GM21529 (cell line): ENCODE measurements at regions not wholly inside any gene's neighbourhood (a gene's known extent, or its start where the extent isn't known, plus 50 kb on each side); places are given as distances from the start of the nearest gene placed in this dataset.
"Not testable (repeated sequence)": the region's sequence is repeated elsewhere in the genome, so short reads cannot be mapped to it uniquely, and the experiment has no call there.

ENCODE experiments used
- ATAC-seq: cut with Tn5 transposase; IDR thresholded peaks from one replicate; pipeline ENCODE4 v1.9.1; 2021; ENCODE audit not compliant: unreplicated experiment

DNA sequence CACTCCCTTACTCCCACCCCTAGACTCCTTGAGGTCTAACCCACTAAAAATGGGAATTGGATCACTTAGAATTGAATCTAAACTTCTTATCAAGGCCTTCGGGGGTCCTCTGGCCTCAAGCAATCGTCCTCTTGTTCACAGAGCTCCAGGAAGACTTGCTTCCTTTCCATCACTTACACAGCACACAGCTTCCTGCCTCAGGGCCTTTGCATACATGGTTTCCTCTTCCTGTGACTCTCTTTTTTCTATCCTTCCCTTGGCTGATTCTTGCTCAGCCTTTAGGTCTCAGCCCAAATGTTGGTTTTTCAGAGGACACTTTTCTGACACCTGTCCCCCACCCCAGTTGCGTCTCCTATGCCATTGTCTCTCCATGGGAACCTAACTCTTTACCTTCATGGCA lies 50.0 kb upstream of the ALDH1B1 start:
- ATAC-seq = no peak

DNA sequence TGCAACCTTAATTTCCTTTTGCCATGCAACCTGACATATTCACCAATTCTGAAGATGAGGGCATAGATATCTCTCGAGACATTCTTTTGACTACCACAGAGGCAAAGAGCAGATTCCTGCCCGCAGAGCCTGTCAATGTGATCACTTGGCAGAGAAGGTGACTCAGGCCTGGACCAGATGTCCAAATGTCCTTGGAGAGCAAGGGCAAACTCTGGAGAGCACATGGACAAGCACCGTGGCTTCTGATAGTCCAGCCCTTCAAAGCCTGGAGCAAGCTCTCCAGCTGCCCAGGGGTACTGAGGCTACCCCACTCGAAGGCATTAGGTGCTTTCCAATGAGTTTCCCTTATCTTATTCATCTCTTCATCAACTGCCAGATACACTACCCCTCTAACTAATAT lies 50.4 kb upstream of the ALDH1B1 start:
- no peak for ATAC-seq

DNA sequence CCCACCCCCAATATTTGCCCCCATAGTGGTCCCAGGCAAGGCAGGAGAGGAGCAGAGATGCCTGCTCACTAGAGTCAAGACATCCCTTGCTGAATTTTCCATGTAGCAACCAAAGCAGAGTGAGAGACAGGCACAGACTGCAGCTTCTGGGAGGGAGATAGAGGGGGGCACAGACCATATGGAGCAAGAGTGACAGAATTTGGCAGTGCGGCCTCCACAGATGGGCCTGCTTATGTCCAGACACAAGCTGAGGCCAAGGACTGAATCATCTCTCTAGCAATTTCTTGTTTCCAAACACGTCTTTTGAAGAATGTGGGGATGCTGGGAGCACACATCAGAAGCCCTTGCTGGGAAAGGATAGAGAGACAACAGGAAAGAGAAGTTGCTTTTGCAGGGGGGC lies 53.0 kb upstream of the ALDH1B1 start:
- ATAC-seq = no peak

DNA sequence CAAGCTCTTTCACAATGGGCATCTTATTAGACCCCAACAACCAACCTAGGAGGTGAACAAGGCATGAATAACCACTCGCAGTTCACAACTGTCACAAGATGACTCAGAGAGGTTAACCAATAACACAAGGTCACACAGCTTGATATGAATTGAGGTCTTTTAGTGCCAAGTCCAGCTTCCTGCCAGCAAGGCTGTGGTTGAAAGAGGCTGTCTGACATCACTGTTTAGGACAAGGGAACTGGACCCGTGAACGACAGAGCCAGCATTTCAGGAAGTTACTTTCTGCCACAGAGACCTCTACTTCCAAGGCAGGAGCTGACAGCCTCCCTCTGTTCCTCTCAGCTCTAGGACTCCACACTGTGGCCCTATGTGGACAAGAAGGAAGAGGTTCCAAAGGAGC lies 53.4 kb upstream of the ALDH1B1 start:
- ATAC-seq = peak; percentile 56

DNA sequence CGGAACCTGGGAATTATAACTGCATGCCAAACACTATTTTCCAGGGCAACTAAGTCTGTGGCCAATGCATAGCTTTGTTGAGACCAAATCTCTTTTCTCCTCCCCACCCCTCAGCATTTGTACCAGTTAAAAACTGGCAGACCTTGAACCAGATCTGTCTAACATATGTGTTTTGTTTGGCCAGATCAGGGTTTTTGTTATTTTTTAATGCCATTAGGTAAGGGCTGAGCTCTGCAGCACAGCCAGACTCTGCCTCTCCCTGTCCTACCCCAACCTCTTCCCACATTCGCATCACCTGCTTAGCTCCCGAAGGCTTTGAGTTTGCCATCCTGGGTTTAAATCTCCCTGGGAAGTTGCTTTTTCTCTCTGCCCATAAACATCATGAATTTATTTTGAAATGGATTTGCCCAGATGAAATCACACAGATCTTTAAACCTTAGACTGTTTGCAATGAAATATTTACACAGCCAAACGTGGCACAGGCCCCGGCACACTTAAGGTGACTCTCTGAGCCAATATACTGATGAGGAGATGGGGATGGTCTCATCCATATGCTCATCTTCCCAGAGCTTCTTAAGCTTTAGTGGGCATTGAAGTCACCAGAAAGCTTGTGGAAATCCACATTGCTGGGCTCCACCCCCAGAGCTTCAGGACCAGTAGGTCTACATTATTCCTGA lies 54.0 kb upstream of the ALDH1B1 start:
- ATAC-seq = no peak

DNA sequence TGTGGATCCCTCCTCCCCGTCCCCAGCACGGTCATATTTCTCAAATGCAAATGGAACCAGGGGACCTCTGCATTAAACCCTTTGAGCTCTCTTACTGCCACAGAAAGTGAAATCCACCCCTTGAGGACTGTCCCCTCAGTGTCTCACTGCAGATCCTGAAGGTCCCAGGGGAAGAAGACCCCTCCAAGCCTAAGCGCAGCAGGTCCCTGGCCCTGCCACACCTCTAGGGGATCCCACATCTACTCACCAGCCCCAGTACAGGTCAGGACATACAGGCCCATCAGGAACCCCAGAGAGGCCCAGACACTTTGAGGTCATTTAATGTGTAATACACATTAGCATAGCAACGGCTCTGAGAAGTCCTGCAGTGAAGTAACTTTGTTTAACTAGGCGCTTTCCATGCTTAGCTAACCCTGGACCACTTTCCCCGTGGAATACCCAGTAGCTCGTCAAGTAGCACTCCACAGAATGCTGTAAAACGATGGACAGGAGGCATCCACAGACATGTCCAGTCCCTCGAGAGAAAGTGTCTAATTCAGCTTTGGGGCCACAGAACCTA lies 54.7 kb upstream of the ALDH1B1 start:
- ATAC-seq = no peak

DNA sequence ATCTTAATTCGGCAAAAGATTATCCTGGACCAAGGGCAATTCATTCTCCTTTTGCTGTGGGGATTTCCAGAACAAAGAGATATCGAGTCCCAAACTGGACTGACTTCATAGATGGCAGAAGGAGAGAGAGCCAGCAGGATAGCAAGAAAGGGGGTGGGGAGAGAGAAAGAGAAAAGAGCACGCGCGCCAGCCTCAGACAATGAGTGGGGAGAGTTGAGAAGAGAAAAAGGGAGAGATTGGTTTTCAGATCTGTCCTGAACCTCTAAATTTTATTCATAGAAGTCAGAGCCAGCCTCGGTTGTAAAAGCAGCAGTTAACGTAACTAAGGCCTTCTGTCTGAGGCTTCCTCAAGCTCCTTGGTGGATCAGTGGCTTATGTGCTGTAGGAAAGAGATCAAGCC lies 55.3 kb upstream of the ALDH1B1 start:
- no peak for ATAC-seq

DNA sequence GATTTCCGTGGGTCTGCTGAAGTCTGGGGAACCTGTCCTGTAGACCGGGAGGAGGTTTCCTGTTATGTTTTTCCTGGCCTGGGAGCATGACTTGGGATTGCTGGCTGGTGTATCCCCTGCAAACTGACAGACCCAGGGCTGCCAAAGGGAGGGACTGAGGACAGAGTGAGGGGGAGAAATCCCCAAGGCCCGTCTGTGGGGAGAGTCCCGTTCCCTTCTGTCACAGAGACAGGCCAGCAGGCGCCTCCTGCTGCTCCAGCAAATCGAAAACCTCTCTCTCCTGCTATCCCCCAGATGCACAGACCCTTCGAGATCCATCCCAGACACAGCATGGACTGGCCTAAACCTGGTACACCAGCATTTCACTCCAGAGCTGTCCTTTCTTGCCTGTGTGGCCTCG lies 56.2 kb upstream of the ALDH1B1 start:
- no peak for ATAC-seq

DNA sequence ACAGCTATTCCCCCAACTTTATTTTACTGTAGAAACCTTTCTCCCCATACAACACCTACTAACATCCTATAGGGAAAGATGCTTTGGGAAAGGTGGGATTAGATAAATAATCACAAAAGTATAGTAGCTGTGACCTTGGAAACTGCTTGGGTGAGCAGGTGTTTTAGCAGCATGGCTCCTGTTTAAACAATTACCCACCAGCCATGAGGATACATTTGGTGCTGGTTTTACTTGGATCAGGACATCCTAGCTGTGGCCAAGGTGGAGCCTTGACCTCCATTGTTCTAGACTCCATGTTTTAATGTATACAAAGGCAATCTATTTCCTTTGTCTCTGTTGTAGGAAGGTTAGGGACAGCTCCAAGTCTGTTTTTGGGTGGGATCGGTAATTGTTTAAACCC lies 56.8 kb upstream of the ALDH1B1 start:
- ATAC-seq = no peak

DNA sequence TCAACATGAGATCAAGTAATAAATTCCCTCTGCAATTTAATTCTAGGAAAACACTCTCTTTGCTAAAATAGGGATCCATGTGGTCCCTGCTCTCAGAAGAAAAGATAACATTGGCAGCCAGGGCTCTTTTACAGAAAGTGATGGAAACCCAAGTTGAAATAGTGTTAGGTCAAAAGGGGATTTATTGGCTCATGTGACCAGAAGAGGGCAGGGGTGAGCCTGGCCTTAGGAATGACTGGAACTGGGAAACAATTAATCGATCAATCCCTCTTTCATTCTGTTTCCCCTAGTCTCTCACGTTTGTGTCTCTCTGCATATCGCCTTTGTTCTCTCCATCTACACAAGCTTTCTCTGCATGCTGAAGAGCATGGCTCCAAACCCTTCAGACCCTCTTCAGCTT lies 58.3 kb upstream of the ALDH1B1 start:
- no peak for ATAC-seq

DNA sequence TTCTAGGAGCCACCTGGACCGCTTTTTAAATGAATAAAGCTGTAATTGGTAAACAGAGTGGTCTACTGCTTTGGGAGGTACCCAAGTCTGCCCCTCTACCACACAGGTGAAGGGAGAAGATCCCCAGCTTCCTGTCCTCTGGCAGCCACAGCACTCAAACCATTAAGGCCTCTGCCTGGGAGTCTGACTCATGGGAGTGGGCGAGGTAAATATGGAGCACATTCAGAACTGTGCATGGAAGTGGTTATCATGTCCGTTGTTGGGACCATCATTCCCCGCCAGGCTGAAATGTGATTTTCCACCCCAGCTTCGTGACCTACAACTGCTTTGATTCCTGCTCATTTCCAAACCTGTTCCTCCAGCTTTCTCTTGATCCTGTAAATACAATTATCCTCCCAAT lies 59.5 kb upstream of the ALDH1B1 start:
- no peak for ATAC-seq

DNA sequence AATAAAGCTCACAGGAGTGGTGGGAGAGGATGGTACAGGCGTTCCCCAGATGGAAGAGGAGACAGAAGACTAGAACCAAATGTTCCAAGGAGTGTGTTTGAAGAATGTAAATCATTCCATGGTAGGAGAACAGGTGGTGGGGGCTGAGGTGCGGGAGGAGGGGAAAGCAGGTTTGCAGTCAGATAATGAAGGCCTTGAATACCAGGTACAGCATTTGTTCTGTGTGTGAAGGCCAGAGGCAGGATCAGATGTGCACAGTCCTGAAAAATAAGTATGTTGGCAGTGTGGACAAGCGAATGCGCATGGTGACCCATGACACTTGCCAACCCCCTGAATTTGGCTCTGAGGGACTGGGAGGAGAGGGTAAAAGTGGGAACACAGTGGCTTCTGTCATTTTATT lies 59.9 kb upstream of the ALDH1B1 start:
- no peak for ATAC-seq

DNA sequence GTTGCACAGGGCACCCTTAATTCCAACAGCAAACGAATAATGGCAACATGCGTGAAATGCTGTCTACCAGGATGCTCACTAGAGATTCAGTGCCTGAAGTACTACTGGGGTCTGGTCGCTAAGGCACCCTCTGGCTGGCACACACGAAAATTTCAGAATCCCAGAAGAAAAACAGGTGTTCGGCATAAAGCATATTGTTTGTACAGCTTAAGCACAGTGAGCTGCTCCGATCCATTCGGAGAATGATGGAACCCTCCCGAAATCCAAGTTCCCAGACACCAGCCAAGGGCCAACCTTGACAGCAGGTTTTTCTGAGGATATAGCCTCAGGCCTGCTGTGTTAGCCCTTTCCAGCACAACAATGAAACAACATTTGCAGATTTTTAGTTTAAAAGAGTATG lies 61.4 kb upstream of the ALDH1B1 start:
- ATAC-seq = no peak

DNA sequence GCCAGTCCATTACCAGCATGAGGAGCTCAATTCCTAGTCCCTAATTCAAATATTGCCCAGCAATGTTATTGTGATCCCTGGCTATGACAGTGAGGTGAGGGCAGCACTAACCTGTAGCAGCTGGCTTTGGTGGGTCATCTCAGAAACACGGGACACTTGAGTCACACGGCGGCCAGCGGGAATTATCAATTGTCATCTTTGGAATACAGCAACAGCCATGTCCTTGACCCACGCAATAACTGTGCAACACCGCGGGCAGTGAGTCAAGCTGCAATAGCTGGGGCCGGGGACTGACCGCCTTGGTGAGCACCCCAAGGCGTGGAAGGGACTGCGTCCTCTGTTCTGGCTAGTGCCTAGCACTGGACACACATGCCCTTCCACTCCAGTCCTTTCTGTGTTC lies 62.5 kb upstream of the ALDH1B1 start:
- no peak for ATAC-seq

DNA sequence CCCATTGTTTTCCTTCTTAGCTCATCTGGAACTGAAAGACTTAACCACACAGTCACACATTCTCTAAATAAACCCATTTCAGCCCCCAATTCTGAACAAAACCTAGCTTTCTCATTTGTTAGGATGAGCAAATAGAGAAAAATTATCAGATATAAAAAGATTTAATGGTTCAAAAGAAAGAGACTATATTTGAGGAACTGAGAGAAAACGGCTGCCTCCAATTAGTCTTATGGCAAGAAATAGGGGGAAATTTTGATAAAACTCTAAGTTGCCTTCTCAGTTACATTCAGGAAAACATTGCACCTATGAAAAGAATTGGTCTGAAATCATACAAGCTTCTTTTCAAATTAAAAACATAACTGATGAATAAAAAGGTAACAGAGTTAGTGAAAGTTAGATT lies 63.7 kb upstream of the ALDH1B1 start:
- ATAC-seq = no peak

DNA sequence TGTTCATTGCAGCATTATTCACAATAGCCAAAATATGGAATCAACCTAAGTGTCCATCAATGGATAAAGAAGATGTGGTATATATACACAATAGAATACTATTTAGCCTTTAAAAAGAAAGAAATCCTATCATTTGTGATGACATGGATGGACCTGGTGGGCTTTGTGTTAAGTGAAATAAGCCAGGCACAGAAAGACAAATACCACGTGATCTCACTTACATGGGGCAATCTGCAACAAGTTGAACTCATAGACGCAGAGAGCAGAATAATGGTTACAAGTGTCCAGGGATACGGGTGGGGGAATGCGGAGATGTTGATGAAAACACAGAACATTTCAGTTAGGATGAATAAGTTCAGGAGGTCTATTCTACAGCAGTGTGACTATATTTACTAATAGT lies 66.4 kb upstream of the ALDH1B1 start:
- ATAC-seq = no peak

DNA sequence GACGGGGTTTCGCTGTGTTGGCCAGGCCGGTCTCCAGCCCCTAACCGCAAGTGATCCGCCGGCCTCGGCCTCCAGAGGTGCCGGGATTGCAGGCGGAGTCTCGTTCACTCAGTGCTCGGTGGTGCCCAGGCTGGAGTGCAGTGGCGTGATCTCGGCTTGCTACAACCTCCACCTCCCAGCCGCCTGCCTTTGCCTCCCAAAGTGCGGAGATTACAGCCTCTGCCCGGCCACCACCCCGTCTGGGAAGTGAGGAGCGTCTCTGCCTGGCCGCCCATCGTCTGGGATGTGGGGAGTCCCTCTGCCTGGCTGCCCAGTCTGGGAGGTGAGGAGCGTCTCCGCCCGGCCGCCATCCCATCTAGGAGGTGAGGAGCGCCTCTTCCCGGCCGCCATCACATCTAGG lies 68.3 kb upstream of the ALDH1B1 start:
- ATAC-seq = not testable (repeated sequence)

DNA sequence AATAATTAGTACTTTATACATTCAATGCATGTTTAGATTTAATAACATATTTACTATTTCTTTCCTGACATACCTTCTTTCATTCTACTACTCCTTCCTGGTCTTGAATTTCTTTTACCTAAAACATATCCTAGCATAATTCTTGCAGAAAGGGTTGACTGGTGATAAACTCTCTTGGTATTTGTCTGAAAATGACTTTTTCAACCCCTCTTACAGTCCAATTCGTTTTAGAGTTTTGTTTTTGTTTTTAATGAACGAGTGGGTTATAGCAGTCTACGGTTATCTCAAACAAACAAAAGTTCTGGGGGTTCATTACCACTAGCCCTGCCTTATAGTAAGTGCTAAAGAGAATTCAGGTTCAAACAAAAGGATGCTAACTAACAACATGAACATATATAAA lies 69.6 kb upstream of the ALDH1B1 start:
- ATAC-seq = no peak

DNA sequence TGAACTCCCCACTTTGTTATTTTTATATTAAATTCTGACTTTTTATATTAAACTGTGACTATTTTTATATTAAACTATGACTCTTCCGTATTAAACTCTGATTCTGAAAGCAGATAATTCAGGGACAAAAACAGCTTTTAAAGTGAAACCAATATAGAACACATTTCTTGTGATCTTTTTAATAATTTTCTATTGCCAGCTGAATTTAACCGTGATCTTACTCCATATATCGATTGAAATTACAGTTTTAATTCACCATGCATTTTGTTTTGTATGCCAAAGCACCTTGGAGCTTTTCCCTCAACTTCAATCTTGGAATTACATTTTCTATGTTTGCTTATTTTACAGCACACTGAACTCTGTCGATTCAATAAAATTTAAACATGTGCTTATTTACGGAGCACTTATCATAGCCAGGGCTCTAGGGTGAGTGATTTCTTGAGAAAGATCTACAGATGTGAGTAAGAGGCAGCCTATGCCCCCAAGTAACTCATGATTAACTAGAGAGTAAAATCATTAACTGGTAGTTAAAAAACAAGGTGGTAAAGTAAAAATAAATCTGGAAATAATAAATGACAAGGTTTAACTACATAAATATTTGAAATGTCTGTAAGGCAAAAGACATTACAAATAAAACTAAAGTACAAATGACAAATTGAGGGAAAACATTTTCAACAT lies 72.9 kb upstream of the ALDH1B1 start:
- ATAC-seq = no peak

DNA sequence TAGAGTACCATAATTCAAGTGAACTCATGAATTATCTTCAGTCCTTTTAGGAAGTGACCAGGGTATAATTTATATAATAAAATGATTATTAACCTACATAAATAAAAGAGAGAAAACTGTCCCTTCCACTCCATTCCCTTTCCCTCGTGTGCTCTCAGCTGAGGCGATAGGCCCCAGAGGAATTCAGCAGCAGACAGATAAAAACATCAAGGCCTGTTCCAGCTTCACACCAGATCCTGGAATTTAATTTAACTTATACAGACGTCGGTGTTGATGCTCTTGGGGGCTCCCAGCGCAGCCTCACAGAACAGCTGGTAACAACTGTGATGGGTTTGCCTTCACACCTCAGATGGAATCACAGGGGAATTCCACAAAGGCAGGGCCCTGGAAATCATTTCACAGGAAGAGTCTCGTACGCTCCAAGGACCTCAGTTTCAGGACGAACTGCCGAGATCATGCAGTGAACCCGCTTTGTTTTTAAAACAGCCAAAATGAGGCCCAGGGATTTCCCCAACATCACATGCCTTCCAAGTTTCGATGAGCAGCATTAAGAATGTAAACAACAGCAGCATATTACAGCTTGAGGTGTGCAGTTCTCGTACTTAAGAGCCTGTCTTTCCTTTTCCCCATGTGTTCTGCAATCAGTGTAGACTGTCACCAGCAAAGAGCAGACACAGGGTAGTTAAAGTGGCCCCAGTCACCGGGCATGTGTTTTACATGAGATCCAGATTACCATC lies 73.6 kb upstream of the ALDH1B1 start:
- peak; percentile 90 for ATAC-seq

DNA sequence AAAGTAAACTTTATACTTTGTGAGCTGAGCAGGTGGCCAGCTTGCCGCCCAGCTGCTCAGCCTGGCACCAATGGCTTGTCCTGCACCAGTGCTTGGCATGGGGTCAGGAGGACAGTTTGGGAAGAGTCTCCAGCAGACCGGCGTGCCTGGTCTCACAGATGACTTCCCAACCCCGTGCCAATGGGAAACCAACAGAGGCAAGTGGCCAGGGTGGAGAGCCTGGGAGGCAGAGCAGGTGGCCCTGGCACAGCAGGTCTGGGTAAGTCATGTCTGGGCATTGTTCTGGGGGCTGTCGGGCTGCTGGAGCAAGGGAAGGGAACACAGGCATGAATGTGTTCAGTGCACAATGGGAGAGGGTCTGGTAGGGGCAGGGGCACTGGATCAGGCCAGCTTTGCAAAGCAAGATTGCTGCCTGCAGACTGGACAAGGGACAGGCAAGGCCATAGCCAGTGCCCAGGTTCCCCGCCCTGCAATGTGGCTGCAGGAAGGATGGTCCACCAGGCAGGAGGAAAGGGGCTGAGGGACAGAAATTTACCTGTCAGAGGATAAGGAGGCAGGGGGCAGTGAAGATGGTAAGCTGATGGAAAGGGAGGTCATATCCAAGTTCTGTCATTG lies 76.2 kb upstream of the ALDH1B1 start:
- no peak for ATAC-seq
